GM20000 (cell line): ENCODE measurements at regions not wholly inside any gene's neighbourhood (a gene's known extent, or its start where the extent isn't known, plus 50 kb on each side); places are given as distances from the start of the nearest gene placed in this dataset.

Experiments used
- DNase-seq: peaks from one replicate; pipeline ENCODE4 v3.0.0; 2012; ENCODE audit warnings: low spot score
- CTCF ChIP-seq: IDR thresholded peaks from 2 replicates; pipeline ENCODE4 v1.5.1; 2012; ENCODE audit warnings: mild to moderate bottlenecking, control low read depth; ENCODE audit errors: extremely low read depth, missing control alignments

GRCh38 chr6:56386717-56387116 is 139.3 kb upstream of the COL21A1 start:
- DNase-seq = no peak
- TF ChIP-seq CTCF = no peak

GRCh38 chr6:56385981-56386593 is 138.7 kb upstream of the COL21A1 start:
- no peak for TF ChIP-seq CTCF
- no peak for DNase-seq

- DNase-seq = no peak
- no peak for TF ChIP-seq CTCF
Measured at GRCh38 chr6:56383160-56383559, 135.8 kb upstream of the COL21A1 start.

- TF ChIP-seq CTCF = no peak
- no peak for DNase-seq
Measured at GRCh38 chr6:56382416-56382940, 135.1 kb upstream of the COL21A1 start.

- TF ChIP-seq CTCF = no peak
- DNase-seq = no peak
Measured at GRCh38 chr6:56381801-56382251, 134.4 kb upstream of the COL21A1 start.

GRCh38 chr6:56380476-56380875 is 133.1 kb upstream of the COL21A1 start:
- no peak for TF ChIP-seq CTCF
- DNase-seq = no peak

- no peak for TF ChIP-seq CTCF
- no peak for DNase-seq
Measured at GRCh38 chr6:56378966-56379585, 131.7 kb upstream of the COL21A1 start.
